ENCODE measurements at regions not wholly inside any gene's neighbourhood (a gene's known extent, or its start where the extent isn't known, plus 50 kb on each side); places are given as distances from the start of the nearest gene placed in this dataset.

DNA sequence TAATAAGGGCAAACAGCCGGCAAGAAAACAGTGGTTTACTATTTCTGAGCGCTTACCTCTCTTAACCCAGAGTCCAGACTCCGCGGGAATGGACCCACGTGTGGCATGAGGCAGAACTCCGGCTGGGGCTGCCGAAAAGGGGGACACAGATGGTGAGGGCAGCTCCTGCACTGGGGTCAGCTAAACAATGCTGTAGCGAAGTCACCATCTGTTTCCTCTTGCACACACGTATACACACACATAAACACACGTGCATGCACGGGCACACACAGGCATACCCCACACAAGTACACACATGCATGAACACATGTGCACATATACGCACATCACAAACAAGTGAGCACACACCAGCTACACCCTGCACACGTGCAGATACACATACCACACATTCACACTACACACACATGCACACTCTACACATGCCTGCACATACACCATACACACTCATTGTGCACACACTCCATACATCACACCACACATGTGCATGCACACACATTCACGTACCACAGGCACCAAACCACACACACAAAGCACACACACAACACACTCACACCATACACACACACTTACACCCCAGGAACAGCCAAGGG lies 105.9 kb upstream of the ID2 start:
- no peak overlapping the region for H3K4me3 ChIP-seq (ENCODE audit: insufficient read length, low read depth)
- H3K9me3 ChIP-seq (ENCODE audit: insufficient read depth, low read length) = no peaks in the 10 kb centered on the region
- DNase-seq (ENCODE audit: low read depth, low spot score) = no peak
- no peak for TF ChIP-seq ZNF274 (IDR thresholded peaks at IDR 0.05; ENCODE audit: low read depth, low read length)
- no peak for TF ChIP-seq YY1 (IDR thresholded peaks at IDR 0.05; ENCODE audit: insufficient read depth, insufficient read length)
- no peak for TF ChIP-seq SUZ12 (IDR thresholded peaks at IDR 0.05; ENCODE audit: extremely low read depth, insufficient read depth, insufficient read length)
- H3K36me3 ChIP-seq (ENCODE audit: insufficient read depth, insufficient read length, low read length) = no peaks in the 10 kb centered on the region
- H3K9ac ChIP-seq (ENCODE audit: insufficient read length, low read depth) = no peak overlapping the region
- no peaks in the 10 kb centered on the region for H3K27me3 ChIP-seq (ENCODE audit: insufficient read depth, insufficient read length)
- H3K4me1 ChIP-seq (ENCODE audit: insufficient read depth, insufficient read length) = peaks cover 28% of the 10 kb centered on the region

DNA sequence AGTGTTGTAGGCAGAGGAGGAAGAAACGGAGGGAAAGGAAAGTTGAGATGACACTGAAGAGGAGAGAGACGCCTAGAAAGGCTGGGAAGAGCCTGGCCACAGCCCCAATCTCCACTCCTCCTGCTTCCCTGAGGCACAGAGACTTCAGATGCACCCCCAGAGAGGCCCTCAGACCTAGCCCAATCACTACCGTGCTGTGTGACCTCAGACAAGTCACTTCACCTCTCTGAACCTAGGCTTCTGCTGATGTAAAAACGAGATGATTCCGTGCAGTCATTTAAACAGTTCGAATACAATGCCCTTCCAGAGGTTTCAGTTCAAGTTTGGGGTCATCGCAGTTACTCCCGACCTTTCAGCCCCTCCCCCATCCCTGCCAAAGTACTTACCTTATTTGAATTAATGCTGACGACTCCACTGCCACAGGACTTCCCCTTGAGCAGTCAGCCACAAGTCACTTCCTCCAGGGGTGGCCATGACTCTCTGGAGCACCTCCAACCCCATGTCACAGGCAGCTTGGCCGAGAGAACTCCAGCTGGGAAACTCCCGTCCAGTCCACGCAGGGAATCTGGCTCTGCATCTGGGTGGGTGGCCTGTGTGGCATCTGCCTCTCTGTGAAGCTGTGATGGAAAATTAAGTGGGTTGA lies 105.2 kb upstream of the ID2 start:
- no peak for TF ChIP-seq SUZ12 (IDR thresholded peaks at IDR 0.05; ENCODE audit: extremely low read depth, insufficient read depth, insufficient read length)
- no peak for TF ChIP-seq YY1 (IDR thresholded peaks at IDR 0.05; ENCODE audit: insufficient read depth, insufficient read length)
- TF ChIP-seq ZNF274 (IDR thresholded peaks at IDR 0.05; ENCODE audit: low read depth, low read length) = no peak
- Histone ChIP-seq H3K4me1 (ENCODE audit: insufficient read depth, insufficient read length) (peaks cover 32% of the 10 kb centered on the region), H3K9ac (ENCODE audit: insufficient read length, low read depth) (no peak overlapping the region)

DNA sequence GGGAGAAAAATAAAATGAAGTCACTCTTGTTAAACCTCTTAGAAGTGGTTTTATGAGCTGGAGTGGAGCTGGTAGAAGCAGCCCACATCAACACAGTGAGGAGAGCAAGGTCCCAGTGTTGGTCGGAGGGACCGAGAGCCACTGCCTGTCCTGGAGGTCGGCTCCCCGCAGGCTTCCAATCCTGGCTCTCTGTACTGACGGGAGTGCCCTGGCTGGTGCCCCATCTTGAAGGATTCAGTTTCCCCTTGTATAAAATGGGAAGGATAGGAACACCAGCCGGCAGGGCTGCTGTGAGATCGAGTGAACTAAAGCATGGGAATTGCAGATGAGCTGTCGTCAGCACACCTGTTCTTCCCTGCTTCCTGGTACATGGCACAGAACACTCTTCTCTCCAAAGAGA lies 104.3 kb upstream of the ID2 start:
- Histone ChIP-seq H3K4me3 (ENCODE audit: insufficient read length, low read depth) (no peak overlapping the region), H3K27me3 (ENCODE audit: insufficient read depth, insufficient read length) (no peaks in the 10 kb centered on the region), H3K4me1 (ENCODE audit: insufficient read depth, insufficient read length) (peaks cover 30% of the 10 kb centered on the region), H3K9me3 (ENCODE audit: insufficient read depth, low read length) (no peaks in the 10 kb centered on the region), H3K36me3 (ENCODE audit: insufficient read depth, insufficient read length, low read length) (no peaks in the 10 kb centered on the region), H3K9ac (ENCODE audit: insufficient read length, low read depth) (no peak overlapping the region)
- no peak for DNase-seq (ENCODE audit: low read depth, low spot score)
- TF ChIP-seq ZNF274 (IDR thresholded peaks at IDR 0.05; ENCODE audit: low read depth, low read length) = no peak

More for the DNA sequence above, 105.2 kb upstream of the ID2 start:
- Histone ChIP-seq H3K27me3 (ENCODE audit: insufficient read depth, insufficient read length) (no peaks in the 10 kb centered on the region), H3K4me3 (ENCODE audit: insufficient read length, low read depth) (no peak overlapping the region), H3K36me3 (ENCODE audit: insufficient read depth, insufficient read length, low read length) (no peaks in the 10 kb centered on the region), H3K9me3 (ENCODE audit: insufficient read depth, low read length) (no peaks in the 10 kb centered on the region)
- no peak for DNase-seq (ENCODE audit: low read depth, low spot score)

DNA sequence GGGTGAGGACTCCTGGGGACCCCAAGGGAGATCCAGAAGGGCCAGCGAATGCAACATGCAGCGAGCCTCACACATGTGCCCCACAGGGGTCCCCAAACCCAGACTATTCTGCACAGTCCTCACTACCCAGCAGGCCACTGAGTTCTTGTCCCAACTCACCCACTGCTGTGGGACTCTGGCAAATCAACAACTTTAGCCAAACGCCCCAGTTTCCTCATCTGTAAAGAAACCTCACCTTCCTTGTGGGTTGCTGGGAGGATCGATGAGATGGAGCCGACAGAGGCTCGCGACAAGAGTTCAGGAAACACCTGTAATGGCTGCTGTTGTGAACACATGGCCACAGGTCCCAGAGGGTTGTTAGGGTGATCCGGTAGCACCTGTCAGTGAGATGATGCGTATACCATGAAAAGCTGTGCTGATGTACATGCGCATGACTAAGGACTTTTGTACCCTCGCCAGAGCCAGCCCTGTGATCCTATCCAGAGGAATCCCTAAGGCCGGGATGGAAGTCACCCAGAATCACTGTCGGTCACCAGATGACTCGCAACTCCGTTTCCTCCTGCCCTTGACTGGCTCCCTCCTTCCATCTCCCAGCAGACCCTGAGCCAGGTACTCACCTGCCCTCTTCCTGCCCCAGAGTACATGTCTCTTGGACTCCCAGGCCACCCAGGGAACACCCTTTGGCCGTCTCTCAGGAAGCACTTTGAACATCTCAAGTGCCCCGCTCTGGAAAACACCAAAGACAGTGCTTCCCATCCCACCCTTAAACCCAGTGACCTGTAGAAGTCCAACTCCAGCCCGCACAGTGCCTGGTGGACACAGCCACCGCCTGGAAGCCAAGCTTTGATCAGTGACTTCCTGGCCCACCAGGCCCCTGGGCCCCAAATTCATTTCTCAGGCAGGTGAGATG lies 103.3 kb upstream of the ID2 start:
- no peaks in the 10 kb centered on the region for H3K9me3 ChIP-seq (ENCODE audit: insufficient read depth, low read length)
- no peak overlapping the region for H3K9ac ChIP-seq (ENCODE audit: insufficient read length, low read depth)
- H3K27me3 ChIP-seq (ENCODE audit: insufficient read depth, insufficient read length) = no peaks in the 10 kb centered on the region
- DNase-seq (ENCODE audit: low read depth, low spot score) = no peak
- no peak overlapping the region for H3K4me3 ChIP-seq (ENCODE audit: insufficient read length, low read depth)
- no peaks in the 10 kb centered on the region for H3K36me3 ChIP-seq (ENCODE audit: insufficient read depth, insufficient read length, low read length)
- TF ChIP-seq SUZ12 (IDR thresholded peaks at IDR 0.05; ENCODE audit: extremely low read depth, insufficient read depth, insufficient read length) (no peak), ZNF274 (IDR thresholded peaks at IDR 0.05; ENCODE audit: low read depth, low read length) (no peak), YY1 (IDR thresholded peaks at IDR 0.05; ENCODE audit: insufficient read depth, insufficient read length) (no peak)
- peaks cover 28% of the 10 kb centered on the region for H3K4me1 ChIP-seq (ENCODE audit: insufficient read depth, insufficient read length)

DNA sequence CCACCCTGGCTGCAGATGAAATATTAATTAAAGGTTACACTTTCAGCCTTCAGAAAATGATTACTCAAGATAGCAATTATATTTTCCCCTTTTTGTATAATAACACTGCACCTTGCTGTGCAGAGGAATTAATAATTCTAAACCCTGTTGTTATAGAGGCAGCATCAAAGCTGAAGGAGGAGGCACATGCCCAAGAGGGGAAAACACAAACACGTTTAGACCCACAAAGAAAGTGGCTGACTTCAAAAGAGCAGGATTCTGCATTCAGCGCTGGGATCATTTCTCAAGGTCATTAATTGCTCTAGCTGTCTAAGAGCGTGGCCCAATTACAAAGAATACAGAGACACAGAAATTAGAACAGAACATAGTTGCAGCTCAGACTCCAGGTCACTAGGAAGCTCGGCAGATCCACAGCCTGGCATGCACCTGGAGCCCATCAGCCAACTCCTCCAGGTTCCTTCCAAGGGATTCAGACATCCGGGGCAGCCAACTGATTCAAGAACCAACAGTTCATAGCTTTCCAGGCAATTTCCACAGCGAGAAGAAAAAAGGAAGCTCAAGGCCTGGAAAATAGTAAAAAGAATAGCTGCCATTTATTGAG lies 102.3 kb upstream of the ID2 start:
- H3K27me3 ChIP-seq (ENCODE audit: insufficient read depth, insufficient read length) = no peaks in the 10 kb centered on the region
- no peaks in the 10 kb centered on the region for H3K9me3 ChIP-seq (ENCODE audit: insufficient read depth, low read length)
- H3K4me1 ChIP-seq (ENCODE audit: insufficient read depth, insufficient read length) = peaks cover 21% of the 10 kb centered on the region
- no peak for DNase-seq (ENCODE audit: low read depth, low spot score)
- no peaks in the 10 kb centered on the region for H3K36me3 ChIP-seq (ENCODE audit: insufficient read depth, insufficient read length, low read length)
- H3K9ac ChIP-seq (ENCODE audit: insufficient read length, low read depth) = no peak overlapping the region
- TF ChIP-seq ZNF274 (IDR thresholded peaks at IDR 0.05; ENCODE audit: low read depth, low read length) = no peak
- TF ChIP-seq YY1 (IDR thresholded peaks at IDR 0.05; ENCODE audit: insufficient read depth, insufficient read length) = no peak
- TF ChIP-seq SUZ12 (IDR thresholded peaks at IDR 0.05; ENCODE audit: extremely low read depth, insufficient read depth, insufficient read length) = no peak
- no peak overlapping the region for H3K4me3 ChIP-seq (ENCODE audit: insufficient read length, low read depth)

DNA sequence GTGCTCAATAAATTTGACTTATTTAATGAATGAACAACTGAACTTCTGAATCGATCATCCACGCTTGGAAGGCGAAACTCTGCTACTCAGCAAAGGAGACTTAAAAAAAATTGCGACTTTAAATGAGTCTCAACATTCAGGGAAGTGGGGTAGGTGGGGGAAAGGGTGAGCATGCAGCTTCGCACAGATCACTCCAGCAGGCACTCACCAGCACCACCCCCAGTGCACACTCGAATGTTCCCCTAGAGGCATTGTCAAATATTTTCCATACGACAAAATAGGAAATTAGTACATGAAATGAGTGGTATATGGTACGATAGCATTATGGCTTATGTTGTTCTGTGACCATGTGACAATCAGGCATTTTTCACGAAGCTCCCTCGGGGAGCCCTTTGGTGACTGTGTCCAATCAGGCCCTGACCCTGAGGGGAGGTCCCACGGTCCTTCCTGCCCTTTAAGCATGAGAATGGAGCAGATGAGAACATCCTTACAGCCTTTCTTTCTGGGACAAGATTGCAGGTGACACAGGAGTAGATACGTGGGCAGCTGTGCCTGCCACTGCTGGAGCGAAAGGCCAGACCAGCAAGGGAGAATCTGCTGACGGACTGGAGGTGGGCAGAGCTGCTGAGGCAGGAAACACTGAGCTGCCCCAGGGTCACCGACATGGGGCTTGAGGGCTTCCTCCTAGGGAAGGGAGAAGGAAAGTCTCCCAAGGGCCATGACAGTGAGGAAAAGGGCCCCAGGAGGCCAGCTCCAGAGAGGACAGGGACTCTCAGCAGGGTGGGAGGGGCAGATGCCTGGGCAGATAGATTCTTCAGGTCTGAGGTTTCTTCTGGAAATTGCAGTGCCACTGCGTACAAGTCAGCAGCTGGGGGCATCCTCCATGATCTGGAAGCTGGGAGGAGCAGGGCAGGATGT lies 101.3 kb upstream of the ID2 start:
- no peak for DNase-seq (ENCODE audit: low read depth, low spot score)
- Histone ChIP-seq H3K27me3 (ENCODE audit: insufficient read depth, insufficient read length) (no peaks in the 10 kb centered on the region), H3K9ac (ENCODE audit: insufficient read length, low read depth) (no peak overlapping the region), H3K4me3 (ENCODE audit: insufficient read length, low read depth) (no peak overlapping the region), H3K9me3 (ENCODE audit: insufficient read depth, low read length) (no peaks in the 10 kb centered on the region), H3K4me1 (ENCODE audit: insufficient read depth, insufficient read length) (peaks cover 15% of the 10 kb centered on the region), H3K36me3 (ENCODE audit: insufficient read depth, insufficient read length, low read length) (no peaks in the 10 kb centered on the region)
- TF ChIP-seq YY1 (IDR thresholded peaks at IDR 0.05; ENCODE audit: insufficient read depth, insufficient read length) = no peak
- no peak for TF ChIP-seq SUZ12 (IDR thresholded peaks at IDR 0.05; ENCODE audit: extremely low read depth, insufficient read depth, insufficient read length)
- TF ChIP-seq ZNF274 (IDR thresholded peaks at IDR 0.05; ENCODE audit: low read depth, low read length) = no peak

Data from NT2/D1 (cell line).